Activated CD4-positive, alpha-beta memory T cell treated with anti-CD3 and anti-CD28 coated beads for 36 hours (primary cell): ENCODE measurements at regions not wholly inside any gene's neighbourhood (a gene's known extent, or its start where the extent isn't known, plus 50 kb on each side); places are given as distances from the start of the nearest gene placed in this dataset.
A peak's percentile ranks its signal among the peaks of the same experiment; 100 is the strongest.

Experiments
- CTCF ChIA-PET: fragments of 350-600 bp; sonication (Branson Sonifier 250); formaldehyde crosslinking; loops from one replicate; lab custom pipeline; 2021; ENCODE audit warnings: antibody characterized with exemption, inconsistent platforms; lab: Charles Lee
- POLR2A ChIA-PET: fragments of 350-600 bp; sonication (Branson Sonifier 250); formaldehyde crosslinking; loops from one replicate; lab custom pipeline; 2021; ENCODE audit warnings: antibody characterized with exemption; lab: Charles Lee
- DNase-seq: peaks from one replicate; pipeline ENCODE4 v3.0.0-alpha.2; 2020
- H3K27ac Mint-ChIP-seq: one replicate; pipeline ENCODE4 v1.8.0; 2021; ENCODE audit warnings: mixed read lengths
- H3K27me3 Mint-ChIP-seq: one replicate; pipeline ENCODE4 v1.8.0; 2021; ENCODE audit warnings: mixed read lengths
- H3K36me3 Mint-ChIP-seq: one replicate; pipeline ENCODE4 v1.8.0; 2021; ENCODE audit warnings: mixed read lengths
- H3K4me1 Mint-ChIP-seq: one replicate; pipeline ENCODE4 v1.8.0; 2021; ENCODE audit warnings: low read depth, mixed read lengths
- H3K4me3 Mint-ChIP-seq: one replicate; pipeline ENCODE4 v1.8.0; 2021; ENCODE audit warnings: mild to moderate bottlenecking, mixed read lengths
- H3K9me3 Mint-ChIP-seq: one replicate; pipeline ENCODE4 v1.8.0; 2021; ENCODE audit warnings: mixed read lengths
- intact Hi-C: fragments of 100-400 bp; cut with micrococcal nuclease; formaldehyde crosslinking; loops from one replicate; pipeline ENCODE4 v1.15.1; 2023

GRCh38 chr18:54718408-54718773 is 109.9 kb upstream of the RAB27B start:
- Mint-ChIP-seq H3K36me3 (no peaks in the 10 kb centered on the region), H3K27me3 (peaks cover 5% of the 10 kb centered on the region), H3K27ac (peak overlapping the region; percentile 23), H3K4me3 (peak overlapping the region; percentile 61), H3K9me3 (no peaks in the 10 kb centered on the region), H3K4me1 (peaks cover 28% of the 10 kb centered on the region)
- CTCF ChIA-PET: interaction anchor here (1.0 kb wide), 1 partner anchor 326 kb away, joined by 5 read pairs; no protein-coding TSS in a partner anchor
- intact Hi-C loops: loop anchor here (2.0 to 10.0 kb wide), 4 partner anchors 264 to 571 kb away; no protein-coding TSS in a partner anchor
- DNase-seq: no peak
- POLR2A ChIA-PET: interaction anchor here (0.7 kb wide), 1 partner anchor 343 kb away, joined by 3 read pairs; no protein-coding TSS in a partner anchor

- no peak for DNase-seq
- H3K4me1 Mint-ChIP-seq: peaks cover 14% of the 10 kb centered on the region
- ChIA-PET POLR2A (no interaction called here), CTCF (interaction anchor here (0.8 kb wide), 1 partner anchor 328 kb away, joined by 3 read pairs; no protein-coding TSS in a partner anchor)
- H3K9me3 Mint-ChIP-seq: no peaks in the 10 kb centered on the region
- no peak overlapping the region for H3K4me3 Mint-ChIP-seq
- intact Hi-C loops: no loop called here
- peaks cover 4% of the 10 kb centered on the region for H3K27me3 Mint-ChIP-seq
- no peaks in the 10 kb centered on the region for H3K36me3 Mint-ChIP-seq
- no peak overlapping the region for H3K27ac Mint-ChIP-seq
Observed at GRCh38 chr18:54720620-54721019, 107.7 kb upstream of the RAB27B start.

GRCh38 chr18:54726143-54726542 is 102.1 kb upstream of the RAB27B start:
- no peak for DNase-seq
- ChIA-PET POLR2A (no interaction called here), CTCF (no interaction called here)
- no peak overlapping the region for H3K4me3 Mint-ChIP-seq
- peaks cover 3% of the 10 kb centered on the region for H3K27me3 Mint-ChIP-seq
- no peaks in the 10 kb centered on the region for H3K4me1 Mint-ChIP-seq
- no peaks in the 10 kb centered on the region for H3K36me3 Mint-ChIP-seq
- H3K9me3 Mint-ChIP-seq: no peaks in the 10 kb centered on the region
- no peak overlapping the region for H3K27ac Mint-ChIP-seq
- intact Hi-C loops: no loop called here

- no peak overlapping the region for H3K27ac Mint-ChIP-seq
- H3K27me3 Mint-ChIP-seq: peaks cover 2% of the 10 kb centered on the region
- H3K4me3 Mint-ChIP-seq: no peak overlapping the region
- ChIA-PET CTCF (no interaction called here), POLR2A (no interaction called here)
- H3K36me3 Mint-ChIP-seq: no peaks in the 10 kb centered on the region
- H3K9me3 Mint-ChIP-seq: peaks cover 8% of the 10 kb centered on the region
- DNase-seq: no peak
- intact Hi-C loops: no loop called here
- no peaks in the 10 kb centered on the region for H3K4me1 Mint-ChIP-seq
Observed at GRCh38 chr18:54734059-54734458, 94.2 kb upstream of the RAB27B start.

- CTCF ChIA-PET: no interaction called here
- POLR2A ChIA-PET: no interaction called here
- intact Hi-C loops: loop anchor here (5.0 kb wide), 1 partner anchor 40 kb away; no protein-coding TSS in a partner anchor
- no peak overlapping the region for H3K27ac Mint-ChIP-seq
- no peak overlapping the region for H3K4me3 Mint-ChIP-seq
- peaks cover 2% of the 10 kb centered on the region for H3K27me3 Mint-ChIP-seq
- no peaks in the 10 kb centered on the region for H3K4me1 Mint-ChIP-seq
- H3K9me3 Mint-ChIP-seq: peaks cover 8% of the 10 kb centered on the region
- no peaks in the 10 kb centered on the region for H3K36me3 Mint-ChIP-seq
- no peak for DNase-seq
Observed at GRCh38 chr18:54736981-54737380, 91.3 kb upstream of the RAB27B start.

GRCh38 chr18:54737986-54738385 is 90.3 kb upstream of the RAB27B start:
- no peak overlapping the region for H3K27ac Mint-ChIP-seq
- ChIA-PET CTCF (no interaction called here), POLR2A (no interaction called here)
- H3K9me3 Mint-ChIP-seq: peaks cover 8% of the 10 kb centered on the region
- H3K4me3 Mint-ChIP-seq: no peak overlapping the region
- no peak for DNase-seq
- H3K4me1 Mint-ChIP-seq: no peaks in the 10 kb centered on the region
- H3K36me3 Mint-ChIP-seq: no peaks in the 10 kb centered on the region
- H3K27me3 Mint-ChIP-seq: peaks cover 2% of the 10 kb centered on the region
- intact Hi-C loops: loop anchor here (5.0 kb wide), 1 partner anchor 39 kb away; no protein-coding TSS in a partner anchor

- Mint-ChIP-seq H3K4me1 (no peaks in the 10 kb centered on the region), H3K27ac (no peak overlapping the region), H3K4me3 (no peak overlapping the region), H3K36me3 (no peaks in the 10 kb centered on the region), H3K9me3 (peaks cover 8% of the 10 kb centered on the region), H3K27me3 (no peaks in the 10 kb centered on the region)
- ChIA-PET CTCF (no interaction called here), POLR2A (no interaction called here)
- intact Hi-C loops: loop anchor here (5.0 kb wide), 1 partner anchor 38 kb away; no protein-coding TSS in a partner anchor
- DNase-seq: no peak
Observed at GRCh38 chr18:54739476-54739875, 88.8 kb upstream of the RAB27B start.

GRCh38 chr18:54740136-54740846 is 88.0 kb upstream of the RAB27B start:
- intact Hi-C loops: no loop called here
- CTCF ChIA-PET: no interaction called here
- Mint-ChIP-seq H3K4me1 (no peaks in the 10 kb centered on the region), H3K4me3 (no peak overlapping the region), H3K27ac (no peak overlapping the region), H3K27me3 (no peaks in the 10 kb centered on the region), H3K36me3 (no peaks in the 10 kb centered on the region), H3K9me3 (peaks cover 8% of the 10 kb centered on the region)
- DNase-seq: no peak
- POLR2A ChIA-PET: no interaction called here

GRCh38 chr18:54742120-54742519 is 86.2 kb upstream of the RAB27B start:
- H3K9me3 Mint-ChIP-seq: peaks cover 8% of the 10 kb centered on the region
- H3K4me1 Mint-ChIP-seq: no peaks in the 10 kb centered on the region
- no peak overlapping the region for H3K27ac Mint-ChIP-seq
- no peak for DNase-seq
- no peak overlapping the region for H3K4me3 Mint-ChIP-seq
- CTCF ChIA-PET: interaction anchor here (1.2 kb wide), 1 partner anchor 297 kb away, joined by 5 read pairs; no protein-coding TSS in a partner anchor
- POLR2A ChIA-PET: no interaction called here
- intact Hi-C loops: no loop called here
- no peaks in the 10 kb centered on the region for H3K36me3 Mint-ChIP-seq
- H3K27me3 Mint-ChIP-seq: no peaks in the 10 kb centered on the region

- Mint-ChIP-seq H3K27me3 (no peaks in the 10 kb centered on the region), H3K4me3 (no peak overlapping the region), H3K4me1 (no peaks in the 10 kb centered on the region), H3K36me3 (no peaks in the 10 kb centered on the region), H3K27ac (no peak overlapping the region), H3K9me3 (peaks cover 5% of the 10 kb centered on the region)
- ChIA-PET CTCF (no interaction called here), POLR2A (no interaction called here)
- DNase-seq: no peak
- intact Hi-C loops: no loop called here
Observed at GRCh38 chr18:54742659-54743604, 85.3 kb upstream of the RAB27B start.

- Mint-ChIP-seq H3K27ac (no peak overlapping the region), H3K4me1 (no peaks in the 10 kb centered on the region), H3K9me3 (no peaks in the 10 kb centered on the region), H3K27me3 (no peaks in the 10 kb centered on the region), H3K4me3 (no peak overlapping the region), H3K36me3 (no peaks in the 10 kb centered on the region)
- POLR2A ChIA-PET: no interaction called here
- DNase-seq: no peak
- intact Hi-C loops: no loop called here
- CTCF ChIA-PET: no interaction called here
Observed at GRCh38 chr18:54743605-54743995, 84.7 kb upstream of the RAB27B start.

- Mint-ChIP-seq H3K27me3 (no peaks in the 10 kb centered on the region), H3K27ac (no peak overlapping the region), H3K36me3 (no peaks in the 10 kb centered on the region), H3K9me3 (no peaks in the 10 kb centered on the region), H3K4me3 (no peak overlapping the region), H3K4me1 (no peaks in the 10 kb centered on the region)
- POLR2A ChIA-PET: no interaction called here
- intact Hi-C loops: no loop called here
- CTCF ChIA-PET: no interaction called here
- DNase-seq: no peak
Observed at GRCh38 chr18:54749291-54749690, 79.0 kb upstream of the RAB27B start.
